GM12878 (cell line): ENCODE measurements at regions not wholly inside any gene's neighbourhood (a gene's known extent, or its start where the extent isn't known, plus 50 kb on each side); places are given as distances from the start of the nearest gene placed in this dataset.

Experiments
- ATAC-seq: fragments of 200-7000 bp; cut with Tn5 transposase; 3 replicates; pipeline ENCODE4 v1.9.1; 2020; ENCODE audit warnings: mild to moderate bottlenecking, moderate library complexity
- BruUV-seq: library from RNA; stranded (reverse); fragments of 400-500 nt; replicated peaks from 2 replicates; lab custom pipeline; 2021; lab: Mats Ljungman, UMichigan
- CTCF ChIA-PET: fragments of 300-600 bp; sonication (Branson Sonifier 250); formaldehyde crosslinking; extraction: SDS; loops from one replicate; lab custom pipeline; 2021; ENCODE audit warnings: inconsistent platforms; lab: Yijun Ruan, JAX
- POLR2A ChIA-PET: fragments of 350-600 bp; formaldehyde crosslinking; extraction: SDS; loops from one replicate; lab custom pipeline; 2021; ENCODE audit warnings: inconsistent platforms; lab: Charles Lee
- RAD21 ChIA-PET: fragments of 300-600 bp; sonication (Branson Sonifier 250); formaldehyde crosslinking; loops from one replicate; lab custom pipeline; 2023; ENCODE audit warnings: antibody characterized with exemption; ENCODE audit not compliant: unreplicated experiment; lab: Charles Lee
- SMC1A ChIA-PET: fragments of 300-600 bp; sonication (Branson Sonifier 250); formaldehyde crosslinking; loops from one replicate; lab custom pipeline; 2023; ENCODE audit not compliant: unreplicated experiment, uncharacterized antibody; lab: Charles Lee
- DNase-seq: peaks from one replicate; pipeline ENCODE4 v3.0.0-alpha.2; 2011; ENCODE audit warnings: low read depth, low spot score
- FAIRE-seq: peaks from 3 replicates; lab custom pipeline; 2011; peaks lifted over from hg19 to GRCh38; lab: Jason Lieb, UNC
- H2AFZ ChIP-seq: 2 replicates; pipeline ENCODE4 v1.6.0; 2011; ENCODE audit warnings: low read depth, low read length, control low read depth; ENCODE audit not compliant: control insufficient read depth
- H3K27ac ChIP-seq: 2 replicates; pipeline ENCODE4 v1.5.1; 2011; ENCODE audit warnings: control low read depth; ENCODE audit not compliant: control insufficient read depth, insufficient read depth
- H3K27me3 ChIP-seq, 2 experiments: replicated peaks in 1 of 2; 2 replicates each; pipeline versions ENCODE4 v1.6.0 to v1.6.1; 2011; ENCODE audit warnings: low read length in 1 of 2; ENCODE audit not compliant: control insufficient read depth in 2 of 2, insufficient read depth in 2 of 2
- H3K36me3 ChIP-seq, 2 experiments: 2 replicates each; pipeline ENCODE4 v1.5.1; 2011; ENCODE audit warnings: low read length in 1 of 2; ENCODE audit not compliant: control insufficient read depth in 2 of 2, insufficient read depth in 2 of 2
- H3K4me1 ChIP-seq: 2 replicates; pipeline ENCODE4 v1.6.1; 2011; ENCODE audit warnings: mild to moderate bottlenecking, low read length, moderate library complexity, mixed read lengths; ENCODE audit not compliant: control insufficient read depth, insufficient read depth
- H3K4me2 ChIP-seq: 2 replicates; pipeline ENCODE4 v1.6.0; 2011; ENCODE audit warnings: control low read depth; ENCODE audit not compliant: control insufficient read depth, insufficient read depth
- H3K4me3 ChIP-seq: fragments of 200-600 bp; sonication (generic); 2 replicates; pipeline ENCODE4 v1.5.1; 2016
- H3K79me2 ChIP-seq: 2 replicates; pipeline ENCODE4 v1.6.0; 2011; ENCODE audit warnings: low read length; ENCODE audit not compliant: control insufficient read depth, insufficient read depth
- H3K9ac ChIP-seq: 2 replicates; pipeline ENCODE4 v1.8.0; 2011; ENCODE audit warnings: low read length, control low read depth, mixed read lengths; ENCODE audit not compliant: control insufficient read depth, insufficient read depth
- H3K9me3 ChIP-seq: replicated peaks from 3 replicates; pipeline ENCODE4 v1.5.1; 2011; ENCODE audit warnings: mild to moderate bottlenecking, low read length; ENCODE audit not compliant: control insufficient read depth, insufficient read depth
- H4K20me1 ChIP-seq: 2 replicates; pipeline ENCODE4 v1.6.0; 2011; ENCODE audit not compliant: control insufficient read depth, insufficient read depth
- RAD21 ChIP-seq: IDR thresholded peaks from 2 replicates; pipeline ENCODE4 v1.6.1; 2011; ENCODE audit warnings: mild to moderate bottlenecking, low read depth, low read length, moderate library complexity; ENCODE audit not compliant: insufficient read depth
- RB1 ChIP-seq: fragments of 450-650 bp; formaldehyde crosslinking; IDR thresholded peaks from 2 replicates; pipeline ENCODE4 v1.6.1; 2017; ENCODE audit warnings: mild to moderate bottlenecking, borderline replicate concordance
- SIX5 ChIP-seq: IDR thresholded peaks from 2 replicates; pipeline ENCODE4 v1.6.1; 2011; ENCODE audit warnings: mild to moderate bottlenecking, low read depth, low read length, moderate library complexity; ENCODE audit not compliant: severe bottlenecking
- TCF3 ChIP-seq: IDR thresholded peaks from 2 replicates; pipeline ENCODE4 v1.6.1; 2012; ENCODE audit warnings: low read depth, mild to moderate bottlenecking, low read length, borderline replicate concordance; ENCODE audit not compliant: insufficient read depth
- WGBS: methylation state at CpG from one replicate; pipeline ENCODE4 v1.1.6; 2016; ENCODE audit warnings: low lambda C conversion rate; ENCODE audit not compliant: insufficient replicate concordance, insufficient coverage; ENCODE audit errors: missing lambda C conversion rate; 5-methylcytosine and 5-hydroxymethylcytosine counted together
- in situ Hi-C: fragments of 300-500 bp; cut with MboI; formaldehyde crosslinking; loops from 9 replicates; pipeline ENCODE4 v1.14.3; 2018; ENCODE audit warnings: mixed read lengths
- intact Hi-C: fragments of 100-400 bp; cut with micrococcal nuclease; formaldehyde crosslinking; loops from one replicate; pipeline ENCODE4 v1.14.2; 2022; ENCODE audit not compliant: unreplicated experiment
- TF ChIP-seq, protein P1 (sequence below), 3 experiments: IDR thresholded peaks in 2 of 3; conservative IDR thresholded peaks in 1 of 3; 2 replicates each; pipeline ENCODE4 v1.5.1; 2011; ENCODE audit warnings: low read depth in 3 of 3, low read length in 3 of 3, mild to moderate bottlenecking in 3 of 3, control low read depth in 2 of 3, moderate library complexity in 2 of 3, inconsistent platforms in 1 of 3, mixed read lengths in 1 of 3; ENCODE audit not compliant: control insufficient read depth in 2 of 3, insufficient read depth in 1 of 3; ENCODE audit errors: extremely low read depth in 1 of 3

DNA sequence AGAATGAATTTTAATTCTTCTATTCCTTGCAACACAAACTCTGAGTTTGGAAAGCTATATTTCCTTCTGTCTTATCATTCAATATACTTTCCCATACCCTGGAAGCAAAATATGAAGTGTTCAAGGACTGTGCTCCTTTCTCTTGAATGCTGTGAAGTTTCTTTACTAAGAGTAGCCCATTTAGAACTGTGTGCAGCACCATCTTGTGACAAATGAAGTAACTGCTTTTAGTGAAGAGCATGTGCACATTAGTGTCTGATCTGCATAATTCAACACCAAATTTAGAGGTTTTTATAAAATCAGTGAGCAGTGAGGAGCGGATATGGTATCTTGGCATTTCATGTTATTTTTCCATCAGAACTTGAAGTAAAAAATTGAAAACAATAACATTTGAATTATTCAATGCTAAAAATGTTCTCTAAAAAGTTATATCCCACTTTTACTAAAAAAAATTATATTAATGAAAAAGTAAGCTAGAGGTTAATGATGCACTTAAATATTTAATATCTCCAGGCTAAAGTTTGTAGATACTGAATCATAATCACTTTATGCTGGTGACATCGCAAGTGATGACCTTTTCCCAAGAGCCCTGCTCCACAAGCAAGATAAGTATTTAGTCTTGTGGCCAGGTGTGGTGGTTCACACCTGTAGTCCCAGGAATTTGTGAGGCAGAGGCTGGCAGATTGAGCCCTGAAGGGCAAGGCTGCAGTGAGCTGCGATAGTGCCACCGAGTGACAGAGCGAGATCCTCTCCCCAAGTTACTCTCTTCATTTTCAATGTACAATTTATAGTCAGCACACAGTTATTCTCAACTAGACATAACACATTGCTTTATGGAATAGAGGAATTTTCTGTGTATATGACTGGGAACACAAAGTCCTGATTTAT lies 108.8 kb upstream of the PCLO start:
- no peaks in the 10 kb centered on the region for H3K9me3 ChIP-seq
- no peaks in the 10 kb centered on the region for H3K79me2 ChIP-seq
- in situ Hi-C loops (loop anchor here (10.0 kb wide), 1 partner anchor 457 kb away; no protein-coding TSS in a partner anchor), intact Hi-C loops (loop anchor here (2.0 kb wide), 1 partner anchor 461 kb away; no protein-coding TSS in a partner anchor)
- H3K9ac ChIP-seq: no peak overlapping the region
- FAIRE-seq (no peak), DNase-seq (no peak), ATAC-seq (peak; percentile 74)
- no peaks in the 10 kb centered on the region for H3K4me1 ChIP-seq
- no peak overlapping the region for H3K4me2 ChIP-seq
- TF ChIP-seq, protein P1, sequence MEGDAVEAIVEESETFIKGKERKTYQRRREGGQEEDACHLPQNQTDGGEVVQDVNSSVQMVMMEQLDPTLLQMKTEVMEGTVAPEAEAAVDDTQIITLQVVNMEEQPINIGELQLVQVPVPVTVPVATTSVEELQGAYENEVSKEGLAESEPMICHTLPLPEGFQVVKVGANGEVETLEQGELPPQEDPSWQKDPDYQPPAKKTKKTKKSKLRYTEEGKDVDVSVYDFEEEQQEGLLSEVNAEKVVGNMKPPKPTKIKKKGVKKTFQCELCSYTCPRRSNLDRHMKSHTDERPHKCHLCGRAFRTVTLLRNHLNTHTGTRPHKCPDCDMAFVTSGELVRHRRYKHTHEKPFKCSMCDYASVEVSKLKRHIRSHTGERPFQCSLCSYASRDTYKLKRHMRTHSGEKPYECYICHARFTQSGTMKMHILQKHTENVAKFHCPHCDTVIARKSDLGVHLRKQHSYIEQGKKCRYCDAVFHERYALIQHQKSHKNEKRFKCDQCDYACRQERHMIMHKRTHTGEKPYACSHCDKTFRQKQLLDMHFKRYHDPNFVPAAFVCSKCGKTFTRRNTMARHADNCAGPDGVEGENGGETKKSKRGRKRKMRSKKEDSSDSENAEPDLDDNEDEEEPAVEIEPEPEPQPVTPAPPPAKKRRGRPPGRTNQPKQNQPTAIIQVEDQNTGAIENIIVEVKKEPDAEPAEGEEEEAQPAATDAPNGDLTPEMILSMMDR (IDR thresholded peaks at IDR 0.05 in 2 of 3, conservative IDR thresholded peaks at IDR 0.05 in 1 of 3; ENCODE audit: control insufficient read depth in 2 of 3, extremely low read depth in 1 of 3, insufficient read depth in 1 of 3, low read depth in 3 of 3, low read length in 3 of 3): peak in 2 of 3 experiments; percentile 13 to 35; a peak in 2 of 6 replicates
- peak; percentile 39; the same call in 1 of the 2 replicates for TF ChIP-seq RAD21
- no peak for TF ChIP-seq TCF3
- no peak for TF ChIP-seq SIX5
- no peak for TF ChIP-seq RB1
- H3K4me3 ChIP-seq: no peak overlapping the region
- H3K36me3 ChIP-seq: no peaks in the 10 kb centered on the region
- H3K27ac ChIP-seq: no peak overlapping the region
- SMC1A ChIA-PET: no interaction called here
- no peak overlapping the region for H2AFZ ChIP-seq
- no TSS peak for BruUV-seq
- WGBS: 54% methylated on average over 5 of the region's 5 CpGs
- CTCF ChIA-PET: interaction anchor here (0.8 to 2.5 kb wide), 2 partner anchors 461 to 531 kb away, joined by 3 to 9 read pairs; no protein-coding TSS in a partner anchor
- POLR2A ChIA-PET: no interaction called here
- H4K20me1 ChIP-seq: no peaks in the 10 kb centered on the region
- no peaks in the 10 kb centered on the region for H3K27me3 ChIP-seq
- RAD21 ChIA-PET: interaction anchor here (1.2 kb wide), 1 partner anchor 468 kb away, joined by 3 read pairs; no protein-coding TSS in a partner anchor
